Calu3 (cell line): ENCODE measurements at regions not wholly inside any gene's neighbourhood (a gene's known extent, or its start where the extent isn't known, plus 50 kb on each side); places are given as distances from the start of the nearest gene placed in this dataset.

Experiments used
- BruUV-seq: library from RNA; stranded (reverse); fragments of 400-500 nt; replicated peaks from 2 replicates; lab custom pipeline; 2021; lab: Mats Ljungman, UMichigan
- CTCF ChIA-PET: fragments of 300-600 bp; sonication (Branson Sonifier 250); formaldehyde crosslinking; loops from one replicate; lab custom pipeline; 2022; ENCODE audit warnings: antibody characterized with exemption; lab: Charles Lee
- DNase-seq: peaks from one replicate; pipeline ENCODE4 v3.0.0; 2022
- H3K27ac Mint-ChIP-seq: one replicate; pipeline ENCODE4 v1.8.0; 2022; ENCODE audit warnings: mixed read lengths; ENCODE audit not compliant: unreplicated experiment
- H3K27me3 Mint-ChIP-seq: one replicate; pipeline ENCODE4 v1.8.0; 2022; ENCODE audit warnings: mixed read lengths; ENCODE audit not compliant: unreplicated experiment
- H3K36me3 Mint-ChIP-seq: one replicate; pipeline ENCODE4 v1.8.0; 2022; ENCODE audit warnings: mild to moderate bottlenecking, moderate library complexity, mixed read lengths; ENCODE audit not compliant: insufficient read depth, unreplicated experiment
- H3K4me1 Mint-ChIP-seq: one replicate; pipeline ENCODE4 v1.8.0; 2022; ENCODE audit warnings: mild to moderate bottlenecking, low read depth, mixed read lengths; ENCODE audit not compliant: unreplicated experiment
- H3K4me3 Mint-ChIP-seq: one replicate; pipeline ENCODE4 v1.8.0; 2022; ENCODE audit warnings: mild to moderate bottlenecking, low read depth, moderate library complexity, mixed read lengths; ENCODE audit not compliant: unreplicated experiment
- H3K9me3 Mint-ChIP-seq: one replicate; pipeline ENCODE4 v1.8.0; 2022; ENCODE audit warnings: low read depth, mixed read lengths; ENCODE audit not compliant: unreplicated experiment
- intact Hi-C: fragments of 100-400 bp; cut with micrococcal nuclease; formaldehyde crosslinking; loops from one replicate; pipeline ENCODE4 v1.10.0; 2022; ENCODE audit not compliant: unreplicated experiment
- TF ChIP-seq, protein P1 (sequence below): fragments of 200-600 bp; IDR thresholded peaks from one replicate; pipeline ENCODE4 v1.8.0; 2022; ENCODE audit warnings: antibody characterized with exemption; ENCODE audit not compliant: unreplicated experiment

GRCh38 chr7:68911754-68912153, 686.5 kb upstream of the AUTS2 start:
- intact Hi-C loops = no loop called here
- DNase-seq = no peak
- no peak overlapping the region for H3K27ac Mint-ChIP-seq
- H3K27me3 Mint-ChIP-seq = no peaks in the 10 kb centered on the region
- CTCF ChIA-PET = interaction anchor here (0.5 kb wide), 1 partner anchor 329 kb away, joined by 6 read pairs; no protein-coding TSS in a partner anchor
- no peaks in the 10 kb centered on the region for H3K4me1 Mint-ChIP-seq
- H3K4me3 Mint-ChIP-seq = no peak overlapping the region
- TF ChIP-seq, protein P1, sequence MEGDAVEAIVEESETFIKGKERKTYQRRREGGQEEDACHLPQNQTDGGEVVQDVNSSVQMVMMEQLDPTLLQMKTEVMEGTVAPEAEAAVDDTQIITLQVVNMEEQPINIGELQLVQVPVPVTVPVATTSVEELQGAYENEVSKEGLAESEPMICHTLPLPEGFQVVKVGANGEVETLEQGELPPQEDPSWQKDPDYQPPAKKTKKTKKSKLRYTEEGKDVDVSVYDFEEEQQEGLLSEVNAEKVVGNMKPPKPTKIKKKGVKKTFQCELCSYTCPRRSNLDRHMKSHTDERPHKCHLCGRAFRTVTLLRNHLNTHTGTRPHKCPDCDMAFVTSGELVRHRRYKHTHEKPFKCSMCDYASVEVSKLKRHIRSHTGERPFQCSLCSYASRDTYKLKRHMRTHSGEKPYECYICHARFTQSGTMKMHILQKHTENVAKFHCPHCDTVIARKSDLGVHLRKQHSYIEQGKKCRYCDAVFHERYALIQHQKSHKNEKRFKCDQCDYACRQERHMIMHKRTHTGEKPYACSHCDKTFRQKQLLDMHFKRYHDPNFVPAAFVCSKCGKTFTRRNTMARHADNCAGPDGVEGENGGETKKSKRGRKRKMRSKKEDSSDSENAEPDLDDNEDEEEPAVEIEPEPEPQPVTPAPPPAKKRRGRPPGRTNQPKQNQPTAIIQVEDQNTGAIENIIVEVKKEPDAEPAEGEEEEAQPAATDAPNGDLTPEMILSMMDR = no peak
- H3K9me3 Mint-ChIP-seq = peaks cover 10% of the 10 kb centered on the region
- no peaks in the 10 kb centered on the region for H3K36me3 Mint-ChIP-seq
- BruUV-seq = no TSS peak

GRCh38 chr7:68914006-68914405, 684.3 kb upstream of the AUTS2 start:
- no TSS peak for BruUV-seq
- Mint-ChIP-seq H3K27ac (no peak overlapping the region), H3K36me3 (no peaks in the 10 kb centered on the region), H3K4me3 (no peak overlapping the region), H3K27me3 (no peaks in the 10 kb centered on the region), H3K9me3 (peaks cover 12% of the 10 kb centered on the region), H3K4me1 (no peaks in the 10 kb centered on the region)
- DNase-seq = no peak
- CTCF ChIA-PET = no interaction called here
- TF ChIP-seq, protein P1 = no peak
- intact Hi-C loops = no loop called here

DNA sequence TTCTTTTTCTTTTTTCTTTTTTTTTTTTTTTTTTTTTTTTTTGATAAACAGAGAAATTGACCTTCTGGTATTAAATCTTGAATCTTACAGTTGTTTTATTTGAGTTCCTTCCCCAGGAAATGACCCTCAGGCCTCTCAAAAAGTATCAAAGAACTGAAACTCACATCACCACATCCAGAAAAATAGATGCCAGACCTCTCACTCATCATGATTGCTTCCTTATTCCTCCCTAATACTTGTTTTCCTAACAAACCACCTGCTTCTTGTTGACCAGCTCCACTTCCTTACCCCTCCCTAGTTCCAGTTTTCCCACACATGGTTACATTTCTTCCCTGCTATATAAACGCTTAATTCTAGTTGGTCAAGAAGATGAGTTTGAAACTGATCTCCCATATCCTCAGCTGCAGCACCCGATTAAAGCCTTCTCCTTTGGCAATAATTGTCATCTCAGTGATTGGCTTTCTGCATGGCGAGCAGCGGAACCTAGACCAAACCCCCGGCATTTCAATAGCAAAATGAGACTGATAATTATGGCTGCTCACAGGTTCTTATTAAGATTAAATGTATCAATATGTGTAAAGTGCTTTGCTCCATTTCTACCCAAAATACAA, 681.1 kb upstream of the AUTS2 start:
- TF ChIP-seq, protein P1 = no peak
- Mint-ChIP-seq H3K27ac (no peak overlapping the region), H3K36me3 (no peaks in the 10 kb centered on the region), H3K9me3 (peaks cover 16% of the 10 kb centered on the region), H3K27me3 (no peaks in the 10 kb centered on the region), H3K4me3 (no peak overlapping the region), H3K4me1 (no peaks in the 10 kb centered on the region)
- BruUV-seq = no TSS peak
- intact Hi-C loops = no loop called here
- CTCF ChIA-PET = no interaction called here
- no peak for DNase-seq

DNA sequence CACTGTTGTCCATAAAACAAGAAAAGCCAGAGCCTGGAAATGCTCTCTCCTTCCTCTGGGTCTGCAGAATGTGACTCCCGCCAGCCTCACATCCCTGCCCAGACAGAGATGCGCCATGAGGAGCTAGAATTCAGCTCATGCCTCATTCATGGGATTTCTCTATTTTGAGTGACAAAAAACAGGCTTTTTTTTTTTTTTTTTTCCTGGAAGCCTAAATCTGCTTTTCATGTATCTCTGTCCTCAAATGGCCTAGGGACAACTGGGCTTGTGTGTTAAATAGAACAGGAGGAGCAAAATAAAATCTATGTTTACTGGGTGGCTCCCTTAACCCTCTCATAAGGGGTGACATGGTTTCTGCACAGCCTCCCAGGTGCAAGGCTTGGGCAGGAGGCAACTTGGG, 679.7 kb upstream of the AUTS2 start:
- no peak overlapping the region for H3K4me3 Mint-ChIP-seq
- DNase-seq = no peak
- H3K9me3 Mint-ChIP-seq = peaks cover 14% of the 10 kb centered on the region
- no peaks in the 10 kb centered on the region for H3K27me3 Mint-ChIP-seq
- H3K36me3 Mint-ChIP-seq = no peaks in the 10 kb centered on the region
- TF ChIP-seq, protein P1 = no peak
- H3K27ac Mint-ChIP-seq = no peak overlapping the region
- H3K4me1 Mint-ChIP-seq = no peaks in the 10 kb centered on the region
- CTCF ChIA-PET = no interaction called here
- intact Hi-C loops = no loop called here
- no TSS peak for BruUV-seq
